HG03342 (cell line): ENCODE measurements at regions not wholly inside any gene's neighbourhood (a gene's known extent, or its start where the extent isn't known, plus 50 kb on each side); places are given as distances from the start of the nearest gene placed in this dataset.

Experiments
- ATAC-seq: cut with Tn5 transposase; IDR thresholded peaks from one replicate; pipeline ENCODE4 v1.9.1; 2021; ENCODE audit warnings: mild to moderate bottlenecking, moderate library complexity; ENCODE audit not compliant: unreplicated experiment

DNA sequence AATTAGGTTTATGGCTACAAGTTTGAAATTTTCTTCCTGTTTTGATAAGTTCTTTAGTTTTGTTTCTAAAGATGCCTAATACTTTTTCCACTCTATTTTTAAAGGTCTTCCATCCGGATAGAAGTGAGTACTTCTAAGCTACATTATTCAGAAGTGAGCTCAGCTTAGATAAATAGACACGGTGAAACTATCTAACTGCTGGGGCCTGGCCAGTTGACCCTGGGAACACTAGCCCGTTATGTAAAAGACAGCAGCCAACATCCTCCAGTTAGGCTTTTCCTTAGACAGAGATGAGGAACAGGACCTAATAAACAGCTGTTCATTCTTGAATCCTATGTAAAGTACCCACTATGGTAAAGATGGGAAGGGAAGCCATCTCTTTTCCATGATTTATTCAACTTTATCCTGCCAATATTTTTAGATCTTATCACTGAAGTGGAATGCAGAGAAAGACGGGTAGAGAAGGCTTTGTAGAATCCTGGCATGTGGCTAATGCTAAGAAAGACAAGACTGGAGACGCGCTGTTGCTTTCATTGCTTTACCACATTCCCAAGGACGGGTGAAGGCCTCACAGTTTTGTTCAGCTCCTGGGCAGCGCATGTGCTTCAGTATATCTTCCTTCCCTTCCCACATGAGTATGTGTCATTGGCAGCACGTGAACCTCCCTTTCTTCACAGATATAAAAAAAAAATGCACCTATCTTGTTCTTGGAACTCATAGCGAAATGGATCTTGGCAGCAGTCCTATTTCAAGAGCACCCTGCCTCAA is 340.0 kb upstream of the MEOX2 start:
- ATAC-seq = no peak

DNA sequence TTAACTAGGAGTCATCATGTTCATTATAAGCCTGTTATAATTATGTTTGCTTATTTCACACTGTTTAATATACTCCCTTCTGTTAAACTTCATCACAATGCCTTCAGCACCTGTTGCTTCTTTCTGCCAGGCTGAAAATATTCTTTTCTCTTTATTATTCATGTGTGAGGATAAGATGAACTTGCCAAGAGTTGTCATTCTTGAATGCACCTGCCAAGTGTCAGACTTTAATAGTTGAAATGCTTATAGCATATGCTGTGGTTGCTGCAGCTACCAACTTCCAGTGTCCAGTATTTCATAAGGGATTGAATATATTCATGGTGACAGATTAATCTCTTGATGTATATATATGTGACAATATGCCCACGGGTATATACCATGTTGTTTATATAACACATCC is 339.2 kb upstream of the MEOX2 start:
- ATAC-seq = no peak

- no peak for ATAC-seq
Measured at GRCh38 chr7:16023503-16023902, 337.0 kb upstream of the MEOX2 start.

GRCh38 chr7:16023046-16023445 is 336.6 kb upstream of the MEOX2 start:
- ATAC-seq = no peak

DNA sequence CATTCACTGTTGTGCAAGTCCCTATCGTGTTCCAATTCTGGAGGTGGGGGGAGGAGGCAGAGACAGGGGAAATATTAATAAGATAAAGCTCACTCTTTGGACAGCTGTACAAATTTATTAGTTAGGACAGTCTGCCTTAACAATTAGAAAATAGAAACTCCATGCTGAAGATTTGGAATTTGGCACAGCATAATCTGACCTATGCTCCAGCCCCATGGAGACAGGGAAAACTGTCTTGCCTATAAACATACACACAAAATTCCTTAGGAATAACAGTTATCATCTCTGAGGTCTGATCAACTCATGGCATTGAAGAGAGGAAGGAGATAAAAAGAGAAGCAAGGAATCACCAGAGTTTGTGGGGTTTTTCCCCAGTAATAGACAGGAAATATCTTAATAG is 335.4 kb upstream of the MEOX2 start:
- ATAC-seq = no peak

DNA sequence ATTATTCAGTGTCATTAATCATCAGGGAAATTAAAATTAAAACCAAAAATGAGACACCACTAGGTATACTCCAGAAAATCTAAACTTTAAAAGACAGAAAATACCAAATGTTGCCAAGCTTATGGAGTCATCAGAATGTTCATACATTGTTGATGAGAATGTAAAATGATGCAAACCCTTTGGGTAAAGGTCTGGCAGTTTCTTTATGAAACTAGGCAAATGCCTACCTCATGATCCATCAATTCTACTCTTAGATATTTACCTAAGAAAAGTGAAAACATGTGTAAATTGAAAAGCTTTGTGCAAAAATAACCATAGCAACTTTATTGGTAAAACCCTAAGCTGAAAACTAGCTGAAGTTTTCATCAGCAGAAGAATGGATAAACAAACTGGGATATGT is 329.5 kb upstream of the MEOX2 start:
- no peak for ATAC-seq

DNA sequence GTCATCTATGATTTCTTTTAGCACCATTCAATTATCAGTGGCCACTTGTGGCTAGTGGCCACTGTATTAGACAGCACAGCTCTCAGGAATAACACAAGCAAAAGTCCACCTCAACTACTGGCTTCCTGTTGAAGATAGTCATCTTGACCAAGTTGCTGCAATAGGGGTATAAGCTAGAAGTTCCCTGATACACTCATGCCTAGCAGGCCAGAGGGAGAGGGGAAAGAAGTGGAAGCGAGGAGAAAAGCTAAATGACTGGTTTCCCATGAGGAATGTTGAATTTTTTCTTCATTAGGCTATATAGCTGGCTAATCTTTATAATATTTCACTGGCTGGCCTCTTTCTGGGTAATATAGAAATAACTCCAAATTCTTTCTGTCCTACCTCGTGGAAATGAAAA is 327.5 kb upstream of the MEOX2 start:
- no peak for ATAC-seq

DNA sequence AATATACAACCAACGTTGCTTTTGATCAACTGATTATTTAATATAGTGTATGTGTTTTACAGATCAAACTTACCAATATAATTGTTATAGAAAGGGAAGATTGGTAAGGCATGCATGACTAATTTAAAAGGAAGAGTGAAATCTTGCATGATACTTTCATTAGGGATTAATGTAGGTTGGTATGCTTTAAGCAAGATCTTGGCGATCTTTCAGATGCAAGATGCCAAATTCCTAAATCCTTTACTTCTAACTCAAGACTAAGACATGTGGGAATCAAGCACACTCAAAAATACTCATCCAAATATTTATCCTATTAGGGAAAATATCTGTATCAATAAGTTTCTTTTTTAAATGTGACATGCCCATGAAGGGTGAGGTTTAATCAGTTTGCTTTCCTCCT is 321.4 kb upstream of the MEOX2 start:
- no peak for ATAC-seq

DNA sequence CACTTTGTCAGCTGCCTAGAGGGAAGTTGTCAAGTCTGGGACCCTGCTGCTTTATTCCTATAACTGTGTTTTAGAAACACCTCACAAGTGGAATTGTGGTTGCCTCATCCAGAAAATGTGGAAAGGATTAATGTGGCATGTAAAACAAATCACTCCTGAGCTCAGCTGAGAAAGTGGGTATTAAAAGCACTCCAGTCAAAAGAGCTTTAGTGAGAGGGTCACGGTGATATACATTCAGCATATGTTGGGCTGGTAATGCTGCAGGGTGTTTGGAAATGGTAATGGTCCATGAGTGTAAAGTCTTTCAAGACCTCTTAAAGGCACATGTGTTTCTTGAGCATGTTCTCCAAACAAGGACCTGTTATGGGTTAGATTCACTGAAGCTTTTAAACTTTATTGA is 318.2 kb upstream of the MEOX2 start:
- ATAC-seq = no peak

DNA sequence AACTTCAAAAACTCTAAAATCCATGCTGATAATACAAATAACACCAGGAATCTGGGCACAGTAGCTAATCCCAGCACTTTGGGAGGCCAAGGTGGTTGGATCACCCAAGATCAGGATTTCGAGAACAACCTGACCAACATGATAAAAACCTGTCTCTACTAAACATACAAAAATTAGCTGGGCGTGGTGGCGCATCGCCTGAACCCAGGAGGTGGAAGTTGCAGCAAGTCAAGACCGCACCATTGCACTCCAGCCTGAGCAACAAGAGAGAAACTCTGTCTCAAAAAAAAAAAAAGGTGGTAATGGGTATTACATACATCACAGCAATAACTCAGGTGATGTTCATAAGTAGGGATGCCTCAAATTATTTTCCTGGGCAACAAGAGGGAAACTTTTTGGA is 315.0 kb upstream of the MEOX2 start:
- no peak for ATAC-seq

DNA sequence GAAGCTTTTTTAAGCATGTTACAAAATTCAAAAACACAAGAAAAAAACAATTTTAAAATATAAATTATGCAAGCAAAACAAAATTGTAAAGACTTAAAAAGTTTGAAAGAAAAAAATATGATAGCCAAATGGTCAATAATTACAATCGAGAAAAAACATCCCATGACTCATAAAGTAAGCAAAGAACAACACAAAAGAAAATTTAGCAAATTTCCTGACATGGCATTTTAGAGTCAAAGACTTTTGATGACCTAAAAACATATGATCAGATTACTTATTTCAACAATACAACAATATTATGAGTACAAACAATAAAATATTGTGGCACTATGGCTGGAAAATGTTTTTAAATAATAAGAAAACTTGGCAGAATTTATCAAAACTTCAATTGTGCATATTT is 312.1 kb upstream of the MEOX2 start:
- no peak for ATAC-seq

DNA sequence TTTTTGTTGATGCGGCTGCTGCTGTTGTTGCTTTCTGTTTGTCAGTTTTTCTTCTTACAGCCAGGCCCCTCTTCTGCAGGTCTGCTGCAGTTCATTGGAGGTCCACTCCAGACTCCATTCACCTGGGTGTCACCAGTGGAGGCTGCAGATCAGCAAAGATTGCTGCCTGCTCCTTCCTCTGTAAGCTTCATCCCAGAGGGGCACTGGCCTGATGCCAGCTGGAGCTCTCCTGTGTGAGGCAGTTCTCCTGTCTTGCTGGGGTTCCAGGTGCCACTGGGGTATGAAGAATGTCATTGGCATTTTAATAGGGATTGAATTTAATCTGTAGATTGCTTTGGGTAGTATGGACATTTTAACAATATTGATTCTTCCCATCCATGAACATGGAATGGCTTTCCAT is 308.5 kb upstream of the MEOX2 start:
- ATAC-seq = no peak

DNA sequence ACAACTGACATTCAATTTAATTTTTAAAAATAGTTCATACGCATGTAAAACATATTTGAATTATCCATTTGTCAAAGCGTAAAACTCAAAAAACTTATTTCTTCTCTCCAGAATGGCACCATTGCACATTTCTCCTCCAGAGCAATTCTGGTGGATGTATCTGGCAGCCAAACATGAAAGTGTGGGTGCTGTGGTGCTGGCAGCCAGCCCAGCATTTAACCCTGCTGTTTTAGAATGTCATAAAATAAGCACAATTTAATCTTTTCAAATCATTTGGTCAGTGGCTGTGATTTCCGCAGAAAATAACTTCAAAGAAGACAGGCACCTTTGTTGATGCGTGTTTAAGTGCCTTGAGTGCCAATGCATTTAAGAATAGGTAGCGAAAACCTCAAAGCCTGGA is 302.7 kb upstream of the MEOX2 start:
- no peak for ATAC-seq

DNA sequence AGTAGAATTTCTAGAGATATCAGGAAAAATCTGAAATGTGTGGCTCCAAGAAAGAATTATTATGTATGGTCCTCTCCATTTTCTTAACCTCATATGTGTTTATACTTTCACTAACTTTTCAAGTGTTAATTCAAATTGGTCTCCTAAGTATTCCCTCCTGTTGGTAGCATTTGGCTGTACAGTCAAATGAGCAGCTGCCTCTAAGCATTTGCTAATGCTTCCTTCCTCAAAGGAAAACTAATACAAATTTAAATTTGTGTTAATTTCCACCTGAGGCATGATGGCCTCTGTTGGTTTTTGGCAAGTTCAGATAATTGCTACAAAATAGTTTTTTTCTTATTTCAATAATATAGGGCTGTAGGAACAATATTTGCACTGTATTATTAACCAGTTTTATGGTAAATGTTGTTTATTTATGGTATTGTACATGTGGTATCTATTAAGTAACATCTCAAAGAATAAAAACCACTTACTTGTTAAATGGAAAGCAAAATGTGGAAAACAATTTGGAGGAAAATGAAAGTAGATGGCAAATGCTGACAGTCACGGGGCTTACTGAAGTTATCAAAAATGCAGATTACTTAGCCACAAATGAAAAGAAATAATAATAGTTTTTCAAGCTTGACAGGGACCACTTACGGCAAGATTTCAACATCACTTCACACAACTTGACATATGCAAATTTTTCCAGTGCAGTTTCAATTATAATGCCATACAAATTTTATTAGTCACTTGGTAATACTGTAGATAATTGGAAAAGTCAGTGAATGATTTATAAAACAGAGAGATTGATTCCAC is 299.3 kb upstream of the MEOX2 start:
- no peak for ATAC-seq

GRCh38 chr7:15977663-15978062 is 291.2 kb upstream of the MEOX2 start:
- ATAC-seq = no peak

- ATAC-seq = no peak
Measured at GRCh38 chr7:15972862-15973275, 286.4 kb upstream of the MEOX2 start.

DNA sequence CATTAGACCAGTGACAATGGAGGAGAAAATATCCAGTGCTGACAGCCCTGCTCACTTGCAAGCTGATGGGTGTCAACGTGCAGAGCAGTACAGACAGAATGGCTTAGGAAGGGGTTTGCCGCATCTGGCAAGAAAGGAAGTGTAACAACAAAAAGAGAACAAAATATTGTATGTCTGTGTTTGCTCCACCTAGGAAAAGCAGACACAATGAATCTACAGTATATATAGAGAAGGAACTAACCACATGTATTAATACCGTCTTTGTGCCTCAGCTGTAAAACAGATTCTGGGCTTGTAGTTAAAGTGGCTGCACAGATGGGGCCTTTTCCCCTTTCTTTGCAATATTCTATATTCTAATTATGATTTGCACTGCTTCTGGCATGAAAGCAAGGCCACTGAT is 281.1 kb upstream of the MEOX2 start:
- no peak for ATAC-seq

DNA sequence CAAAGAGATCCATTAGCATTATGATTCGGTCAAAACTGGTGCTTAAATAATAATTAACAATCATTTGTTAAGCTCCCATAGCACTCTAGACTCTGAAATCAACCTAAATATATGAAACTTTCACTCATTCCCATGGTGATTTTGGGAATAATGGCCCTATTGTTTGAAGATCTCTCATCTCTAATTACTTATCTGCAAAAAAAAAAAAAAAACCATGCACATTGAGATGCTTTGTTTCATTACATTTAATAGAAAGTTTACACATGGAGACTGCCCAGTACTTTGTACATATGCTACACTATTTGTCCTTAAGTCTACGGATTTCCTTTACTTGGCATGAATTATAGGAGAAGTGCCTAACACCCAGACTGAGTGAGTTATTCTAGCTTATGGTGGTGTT is 280.6 kb upstream of the MEOX2 start:
- no peak for ATAC-seq

GRCh38 chr7:15963206-15963605 is 276.7 kb upstream of the MEOX2 start:
- ATAC-seq = no peak

DNA sequence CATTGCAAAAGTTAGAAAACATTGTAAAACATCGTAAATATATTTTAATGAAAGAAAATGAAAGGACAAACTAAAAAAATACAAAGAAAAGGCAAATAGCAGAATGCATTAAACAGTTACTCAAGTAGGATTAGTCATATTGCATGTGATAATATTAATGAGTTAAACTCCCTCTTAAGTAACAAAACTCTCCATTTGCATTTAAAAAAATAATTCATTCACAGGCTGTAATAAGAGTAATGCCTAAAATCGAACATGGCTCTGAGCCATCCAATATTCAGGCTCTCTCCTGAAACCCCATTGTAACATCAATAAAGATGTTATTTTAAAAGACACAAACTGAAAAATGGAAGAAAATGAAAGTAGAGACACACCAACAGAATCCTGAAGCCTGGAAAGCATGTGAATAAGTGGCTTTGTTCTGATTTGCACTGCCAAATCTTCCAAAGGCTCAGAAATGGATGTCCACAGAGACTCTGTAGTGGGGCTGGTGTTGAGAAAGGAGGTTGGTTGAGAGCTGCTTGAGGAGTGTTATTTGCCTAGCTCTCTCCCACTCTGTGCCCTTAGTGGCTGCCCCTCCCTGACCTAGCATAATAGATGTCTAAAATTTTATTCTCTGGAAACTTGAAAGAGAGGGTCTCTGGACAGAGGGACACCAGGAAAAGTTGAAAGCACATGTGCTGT is 268.3 kb upstream of the MEOX2 start:
- no peak for ATAC-seq

DNA sequence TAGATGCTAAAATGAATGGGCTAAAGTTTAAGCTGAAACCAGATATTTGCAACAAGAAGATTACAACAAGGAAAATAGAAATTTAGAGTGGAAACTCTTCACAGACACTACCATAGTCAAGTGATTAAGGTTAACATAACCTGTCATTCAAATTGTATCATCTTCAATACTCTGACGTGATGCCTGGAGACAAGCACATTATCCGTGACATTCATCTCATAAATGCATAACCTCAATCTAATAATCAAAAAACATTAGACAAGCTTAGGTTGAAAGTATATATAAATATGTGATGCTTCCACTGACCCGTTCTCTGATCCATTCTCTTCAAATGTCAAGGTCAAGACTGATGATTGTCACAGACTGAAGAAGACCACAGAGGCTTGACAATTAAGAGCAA is 263.8 kb upstream of the MEOX2 start:
- ATAC-seq = no peak

DNA sequence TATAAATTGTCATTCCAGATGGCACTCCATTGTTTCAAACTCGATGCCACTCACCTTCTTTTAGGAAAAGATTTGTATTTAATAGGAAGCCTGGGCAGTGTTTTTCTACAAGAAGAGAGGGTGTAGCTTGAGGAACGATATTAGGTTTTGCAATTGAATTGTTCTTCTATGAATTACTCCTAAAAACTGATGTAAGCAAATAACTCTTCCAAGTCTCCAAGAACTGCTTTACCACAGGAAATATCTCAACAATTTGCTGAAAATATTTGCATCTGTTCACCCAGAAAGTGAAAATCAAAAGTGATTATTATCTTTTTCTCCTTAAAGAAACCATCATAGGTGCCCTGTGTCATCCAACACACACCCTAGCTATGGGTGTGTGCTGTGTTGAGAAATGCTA is 261.3 kb upstream of the MEOX2 start:
- no peak for ATAC-seq
